K562 (cell line): ENCODE measurements at regions not wholly inside any gene's neighbourhood (a gene's known extent, or its start where the extent isn't known, plus 50 kb on each side); places are given as distances from the start of the nearest gene placed in this dataset.

Experiments
- ATAC-seq: fragments of 200-7000 bp; cut with Tn5 transposase; 3 replicates; pipeline ENCODE4 v1.9.1; 2020; ENCODE audit warnings: moderate library complexity
- BruUV-seq: library from RNA; stranded (reverse); fragments of 400-500 nt; replicated peaks from 2 replicates; lab custom pipeline; 2021; lab: Mats Ljungman, UMichigan
- CTCF ChIA-PET: fragments of 300-600 bp; formaldehyde crosslinking; extraction: SDS; loops from one replicate; lab custom pipeline; 2021; ENCODE audit warnings: low intra/inter-chr PET ratio; lab: Yijun Ruan, JAX
- POLR2A ChIA-PET: fragments of 300-600, 350-650 bp; sonication (Branson Sonifier 250); formaldehyde crosslinking; extraction: SDS; loops from one replicate; lab custom pipeline; 2021; ENCODE audit warnings: antibody characterized with exemption, inconsistent platforms; lab: Yijun Ruan, JAX
- DNase-seq, 4 experiments: peaks; one replicate each; pipeline versions ENCODE4 v3.0.0 to v3.0.0-alpha.2; 2011 to 2018; ENCODE audit warnings: low spot score in 3 of 4, mixed read lengths in 3 of 4; ENCODE audit errors: extremely low read depth in 1 of 4
- FAIRE-seq: peaks from 2 replicates; lab custom pipeline; 2011; peaks lifted over from hg19 to GRCh38; lab: Jason Lieb, UNC
- H2AFZ ChIP-seq: 2 replicates; pipeline ENCODE4 v1.6.0; 2011; ENCODE audit warnings: low read depth, low read length, control low read depth, inconsistent platforms
- H3K27ac ChIP-seq: fragments of 200-600 bp; 3 replicates; pipeline ENCODE4 v1.8.0; 2011; ENCODE audit warnings: low read depth, mild to moderate bottlenecking, control low read depth, inconsistent platforms, low read length, moderate library complexity, mixed read lengths; ENCODE audit errors: extremely low read depth
- H3K27me3 ChIP-seq, 2 experiments: fragments of 300-600 bp in 1 of 2; 2 replicates in 1 of 2; 3 replicates in 1 of 2; pipeline versions ENCODE4 v1.6.0 to v1.8.0; 2011; ENCODE audit warnings: inconsistent platforms in 2 of 2, low read length in 2 of 2, mild to moderate bottlenecking in 1 of 2, mixed read lengths in 1 of 2, moderate library complexity in 1 of 2; ENCODE audit not compliant: control insufficient read depth in 2 of 2, insufficient read depth in 2 of 2
- H3K36me3 ChIP-seq: fragments of 300-600 bp; 3 replicates; pipeline ENCODE4 v1.8.0; 2011; ENCODE audit warnings: mild to moderate bottlenecking, low read length, inconsistent platforms; ENCODE audit not compliant: control insufficient read depth, insufficient read depth
- H3K4me1 ChIP-seq, 2 experiments: fragments of 200-600 bp in 1 of 2; replicated peaks in 1 of 2; 2 replicates in 1 of 2; 3 replicates in 1 of 2; pipeline versions ENCODE4 v1.5.1 to v1.8.0; 2011; ENCODE audit warnings: inconsistent platforms in 2 of 2, low read length in 2 of 2, mild to moderate bottlenecking in 1 of 2, mixed read lengths in 1 of 2, moderate library complexity in 1 of 2; ENCODE audit not compliant: control insufficient read depth in 2 of 2, insufficient read depth in 2 of 2
- H3K4me2 ChIP-seq: 2 replicates; pipeline ENCODE4 v1.6.1; 2011; ENCODE audit warnings: low read length, control low read depth, inconsistent platforms, mixed read lengths; ENCODE audit not compliant: insufficient read depth
- H3K4me3 ChIP-seq: fragments of 200-600 bp; sonication (generic), shearing (Covaris generic); 2 replicates; pipeline ENCODE4 v1.5.1; 2016; ENCODE audit warnings: control low read depth, inconsistent platforms
- H3K79me2 ChIP-seq: fragments of 200-600 bp; 3 replicates; pipeline ENCODE4 v1.8.0; 2011; ENCODE audit warnings: low read length, inconsistent platforms; ENCODE audit not compliant: control insufficient read depth, insufficient read depth
- H3K9ac ChIP-seq, 2 experiments: 2 replicates each; pipeline versions ENCODE4 v1.6.0 to v1.6.1; 2011; ENCODE audit warnings: low read depth in 2 of 2, low read length in 2 of 2, control low read depth in 1 of 2, inconsistent platforms in 1 of 2, mild to moderate bottlenecking in 1 of 2, mixed read lengths in 1 of 2; ENCODE audit not compliant: insufficient read depth in 1 of 2
- H3K9me1 ChIP-seq: one replicate; pipeline ENCODE4 v1.6.0; 2011; ENCODE audit warnings: inconsistent platforms, mild to moderate bottlenecking, low read length, moderate library complexity; ENCODE audit not compliant: control insufficient read depth, insufficient read depth
- H3K9me3 ChIP-seq: replicated peaks from 2 replicates; pipeline ENCODE4 v1.5.1; 2011; ENCODE audit warnings: low read depth, low read length, inconsistent platforms; ENCODE audit not compliant: control insufficient read depth, insufficient read depth
- H4K20me1 ChIP-seq: replicated peaks from 2 replicates; pipeline ENCODE4 v1.6.1; 2011; ENCODE audit warnings: low read length, inconsistent platforms, mixed read lengths; ENCODE audit not compliant: control insufficient read depth, insufficient read depth
- ERF ChIP-seq: fragments of 450-650 bp; formaldehyde crosslinking; IDR thresholded peaks from 2 replicates; pipeline ENCODE4 v1.4.0; 2020; ENCODE audit warnings: mild to moderate bottlenecking, mixed read lengths
- GTF2E2 ChIP-seq: fragments of 200-800 bp; sonication (Bioruptor generic); IDR thresholded peaks from 2 replicates; pipeline ENCODE4 v1.6.1; 2016; ENCODE audit warnings: missing genetic modification characterization, missing compliant biosample characterization
- MCM2 ChIP-seq: fragments of 450-650 bp; IDR thresholded peaks from 2 replicates; pipeline ENCODE4 v1.6.1; 2017; ENCODE audit warnings: low read depth, mild to moderate bottlenecking
- POLR2B ChIP-seq: fragments of 450-650 bp; IDR thresholded peaks from 2 replicates; pipeline ENCODE4 v1.6.1; 2018; ENCODE audit warnings: low read depth; ENCODE audit not compliant: partially characterized antibody
- THRAP3 ChIP-seq: fragments of 450-650 bp; IDR thresholded peaks from 2 replicates; pipeline ENCODE4 v1.6.1; 2016; ENCODE audit warnings: mild to moderate bottlenecking, inconsistent platforms, borderline replicate concordance
- U2AF1 ChIP-seq: fragments of 200-400 bp; formaldehyde crosslinking; optimal IDR thresholded peaks from 2 replicates; pipeline ENCODE3; 2017; ENCODE audit warnings: mild to moderate bottlenecking, low read depth, low read length, moderate library complexity
- ZC3H11A ChIP-seq: IDR thresholded peaks from 2 replicates; pipeline ENCODE4 v1.6.1; 2012; ENCODE audit warnings: low read depth, low read length, improper control_type of control experiment
- ZFP36 ChIP-seq: fragments of 150-350 bp; IDR thresholded peaks from 2 replicates; pipeline ENCODE4 v1.6.1; 2018; ENCODE audit warnings: low read length, low read depth; ENCODE audit not compliant: partially characterized antibody
- ZNF23 ChIP-seq: fragments of 250-450 bp; sonication (Bioruptor Pico); IDR thresholded peaks from 2 replicates; pipeline ENCODE4 v1.4.0; 2020; ENCODE audit warnings: mild to moderate bottlenecking
- ZNF407 ChIP-seq: fragments of 450-650 bp; IDR thresholded peaks from 2 replicates; pipeline ENCODE4 v1.6.1; 2016; ENCODE audit warnings: low read depth
- WGBS: fragments of 100-300 bp; shearing (Covaris generic); methylation state at CpG from one replicate; pipeline ENCODE4 v1.1.6; 2016; ENCODE audit warnings: low coverage, mixed read lengths; ENCODE audit not compliant: insufficient coverage; ENCODE audit errors: missing lambda C conversion rate; 5-methylcytosine and 5-hydroxymethylcytosine counted together
- in situ Hi-C: fragments of 300-500 bp; cut with MboI; formaldehyde crosslinking; loops from 4 replicates; pipeline ENCODE4 v1.15.0; 2018; ENCODE audit warnings: inconsistent platforms, mixed read lengths
- intact Hi-C: fragments of 100-400 bp; cut with micrococcal nuclease; formaldehyde crosslinking; loops from 2 replicates; pipeline ENCODE4 v1.14.2; 2022
- TF ChIP-seq, protein P1 (sequence below), 2 experiments: fragments of 200-800 bp in 1 of 2; sonication (Bioruptor generic) in 1 of 2; sonication (generic) in 1 of 2; formaldehyde crosslinking in 1 of 2; IDR thresholded peaks in 1 of 2; conservative IDR thresholded peaks in 1 of 2; 2 replicates each; pipeline versions ENCODE4 v1.5.0 to v1.6.1; 2016 to 2020; ENCODE audit warnings: missing compliant biosample characterization in 1 of 2, missing genetic modification characterization in 1 of 2, missing genetic modification reagents in 1 of 2
- TF ChIP-seq, protein P2 (sequence below): sonication (generic); IDR thresholded peaks from 2 replicates; pipeline ENCODE4 v1.6.1; 2016

- Histone ChIP-seq H3K27ac (no peak overlapping the region), H3K79me2 (no peaks in the 10 kb centered on the region), H3K4me3 (no peak overlapping the region), H2AFZ (no peak overlapping the region), H3K9me3 (0 out of 2 replicates have a peak, but pooled peaks cover 2% of the 10 kb centered on the region), H3K36me3 (no peaks in the 10 kb centered on the region), H3K9me1 (no peaks in the 10 kb centered on the region), H3K4me1 (no peaks in the 10 kb centered on the region), H3K27me3 (no peaks in the 10 kb centered on the region), H3K4me2 (no peak overlapping the region), H3K9ac (no peak overlapping the region), H4K20me1 (no peaks in the 10 kb centered on the region)
- ATAC-seq (no peak), FAIRE-seq (no peak), DNase-seq (no peak)
- CTCF ChIA-PET: no interaction called here
- BruUV-seq: no TSS peak
- intact Hi-C loops (loop anchor here (10.0 kb wide), 1 partner anchor 58 kb away; no protein-coding TSS in a partner anchor), in situ Hi-C loops (no loop called here)
- under 1% methylated on average over 6 of the region's 6 CpGs for WGBS
- POLR2A ChIA-PET: no interaction called here
- TF ChIP-seq, protein P1, sequence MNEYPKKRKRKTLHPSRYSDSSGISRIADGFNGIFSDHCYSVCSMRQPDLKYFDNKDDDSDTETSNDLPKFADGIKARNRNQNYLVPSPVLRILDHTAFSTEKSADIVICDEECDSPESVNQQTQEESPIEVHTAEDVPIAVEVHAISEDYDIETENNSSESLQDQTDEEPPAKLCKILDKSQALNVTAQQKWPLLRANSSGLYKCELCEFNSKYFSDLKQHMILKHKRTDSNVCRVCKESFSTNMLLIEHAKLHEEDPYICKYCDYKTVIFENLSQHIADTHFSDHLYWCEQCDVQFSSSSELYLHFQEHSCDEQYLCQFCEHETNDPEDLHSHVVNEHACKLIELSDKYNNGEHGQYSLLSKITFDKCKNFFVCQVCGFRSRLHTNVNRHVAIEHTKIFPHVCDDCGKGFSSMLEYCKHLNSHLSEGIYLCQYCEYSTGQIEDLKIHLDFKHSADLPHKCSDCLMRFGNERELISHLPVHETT (CRISPR knock-in tag; conservative IDR thresholded peaks at IDR 0.05 in 1 of 2, IDR thresholded peaks at IDR 0.05 in 1 of 2): no peak
- TF ChIP-seq THRAP3 (no peak), ZNF23 (CRISPR knock-in tag) (no peak), ZFP36 (no peak), ZNF407 (no peak), GTF2E2 (tag) (no peak), ZC3H11A (no peak), U2AF1 (no peak), POLR2B (no peak), MCM2 (no peak), ERF (CRISPR knock-in tag) (no peak)
- TF ChIP-seq, protein P2, sequence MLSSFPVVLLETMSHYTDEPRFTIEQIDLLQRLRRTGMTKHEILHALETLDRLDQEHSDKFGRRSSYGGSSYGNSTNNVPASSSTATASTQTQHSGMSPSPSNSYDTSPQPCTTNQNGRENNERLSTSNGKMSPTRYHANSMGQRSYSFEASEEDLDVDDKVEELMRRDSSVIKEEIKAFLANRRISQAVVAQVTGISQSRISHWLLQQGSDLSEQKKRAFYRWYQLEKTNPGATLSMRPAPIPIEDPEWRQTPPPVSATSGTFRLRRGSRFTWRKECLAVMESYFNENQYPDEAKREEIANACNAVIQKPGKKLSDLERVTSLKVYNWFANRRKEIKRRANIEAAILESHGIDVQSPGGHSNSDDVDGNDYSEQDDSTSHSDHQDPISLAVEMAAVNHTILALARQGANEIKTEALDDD: no peak
Observed at GRCh38 chr7:94706996-94707740, 51.2 kb upstream of the SGCE start.
